Coronary artery (tissue), 2 donors: ENCODE measurements at regions not wholly inside any gene's neighbourhood (a gene's known extent, or its start where the extent isn't known, plus 50 kb on each side); places are given as distances from the start of the nearest gene placed in this dataset.

ENCODE experiments used
- DNase-seq: peaks from one replicate; pipeline ENCODE4 v3.0.0-alpha.2; 2017; ENCODE audit warnings: low spot score
- H3K27ac ChIP-seq, 2 donors: fragments of 200-600 bp; sonication (generic); one replicate each; pipeline ENCODE4 v1.5.1; 2016 to 2019
- H3K4me3 ChIP-seq: fragments of 200-600 bp; sonication (generic); 2 replicates; pipeline ENCODE4 v1.5.1; 2016; ENCODE audit warnings: mild to moderate bottlenecking, moderate library complexity
- TF ChIP-seq, protein P1 (sequence below): fragments of 200-600 bp; sonication (generic); IDR thresholded peaks from one replicate; pipeline ENCODE4 v1.5.1; 2019; ENCODE audit warnings: antibody characterized with exemption

DNA sequence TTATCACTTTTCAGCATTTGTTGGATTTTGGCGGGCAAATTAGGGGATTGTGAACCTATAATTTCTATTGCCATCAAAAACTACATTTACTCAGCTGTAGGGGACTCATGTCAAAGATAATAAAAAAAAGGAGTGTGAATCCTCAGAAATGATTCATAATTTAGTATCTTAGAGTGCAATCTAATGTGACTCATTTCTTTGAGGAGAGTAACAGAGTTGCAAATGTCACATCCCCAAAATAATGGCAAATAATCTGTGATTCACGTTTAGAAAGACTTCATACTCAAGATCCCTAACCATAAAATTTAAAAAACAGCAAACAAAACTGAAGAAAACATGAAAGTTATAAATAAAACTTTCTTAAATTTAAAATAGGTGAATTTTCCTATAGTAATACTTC, 373.0 kb downstream of the CDH2 start:
- H3K4me3 ChIP-seq: no peak overlapping the region
- no peak for DNase-seq
- no peak overlapping the region for H3K27ac ChIP-seq
- TF ChIP-seq, protein P1, sequence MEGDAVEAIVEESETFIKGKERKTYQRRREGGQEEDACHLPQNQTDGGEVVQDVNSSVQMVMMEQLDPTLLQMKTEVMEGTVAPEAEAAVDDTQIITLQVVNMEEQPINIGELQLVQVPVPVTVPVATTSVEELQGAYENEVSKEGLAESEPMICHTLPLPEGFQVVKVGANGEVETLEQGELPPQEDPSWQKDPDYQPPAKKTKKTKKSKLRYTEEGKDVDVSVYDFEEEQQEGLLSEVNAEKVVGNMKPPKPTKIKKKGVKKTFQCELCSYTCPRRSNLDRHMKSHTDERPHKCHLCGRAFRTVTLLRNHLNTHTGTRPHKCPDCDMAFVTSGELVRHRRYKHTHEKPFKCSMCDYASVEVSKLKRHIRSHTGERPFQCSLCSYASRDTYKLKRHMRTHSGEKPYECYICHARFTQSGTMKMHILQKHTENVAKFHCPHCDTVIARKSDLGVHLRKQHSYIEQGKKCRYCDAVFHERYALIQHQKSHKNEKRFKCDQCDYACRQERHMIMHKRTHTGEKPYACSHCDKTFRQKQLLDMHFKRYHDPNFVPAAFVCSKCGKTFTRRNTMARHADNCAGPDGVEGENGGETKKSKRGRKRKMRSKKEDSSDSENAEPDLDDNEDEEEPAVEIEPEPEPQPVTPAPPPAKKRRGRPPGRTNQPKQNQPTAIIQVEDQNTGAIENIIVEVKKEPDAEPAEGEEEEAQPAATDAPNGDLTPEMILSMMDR: no peak

DNA sequence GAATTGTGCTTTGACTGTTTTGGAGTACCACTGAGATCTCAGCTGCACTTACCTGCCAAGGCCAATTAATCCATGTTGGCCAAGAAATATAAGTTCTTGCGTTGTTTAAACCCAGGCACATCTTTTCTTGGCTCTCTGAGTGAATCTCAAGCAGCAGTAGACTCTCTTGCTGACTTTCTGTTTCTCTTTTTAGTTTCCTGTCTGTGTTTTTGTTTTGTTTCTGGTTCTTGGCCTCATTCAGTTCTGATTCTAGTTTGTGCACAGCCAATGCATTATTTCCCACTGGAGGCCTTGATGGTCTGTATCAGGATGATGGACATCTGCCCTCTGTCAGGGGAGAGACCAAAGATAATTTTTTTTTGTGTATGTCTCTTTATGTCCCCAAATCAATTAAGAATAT, 379.4 kb downstream of the CDH2 start:
- TF ChIP-seq, protein P1: no peak
- Histone ChIP-seq H3K4me3 (no peak overlapping the region), H3K27ac (no peak overlapping the region)
- no peak for DNase-seq

DNA sequence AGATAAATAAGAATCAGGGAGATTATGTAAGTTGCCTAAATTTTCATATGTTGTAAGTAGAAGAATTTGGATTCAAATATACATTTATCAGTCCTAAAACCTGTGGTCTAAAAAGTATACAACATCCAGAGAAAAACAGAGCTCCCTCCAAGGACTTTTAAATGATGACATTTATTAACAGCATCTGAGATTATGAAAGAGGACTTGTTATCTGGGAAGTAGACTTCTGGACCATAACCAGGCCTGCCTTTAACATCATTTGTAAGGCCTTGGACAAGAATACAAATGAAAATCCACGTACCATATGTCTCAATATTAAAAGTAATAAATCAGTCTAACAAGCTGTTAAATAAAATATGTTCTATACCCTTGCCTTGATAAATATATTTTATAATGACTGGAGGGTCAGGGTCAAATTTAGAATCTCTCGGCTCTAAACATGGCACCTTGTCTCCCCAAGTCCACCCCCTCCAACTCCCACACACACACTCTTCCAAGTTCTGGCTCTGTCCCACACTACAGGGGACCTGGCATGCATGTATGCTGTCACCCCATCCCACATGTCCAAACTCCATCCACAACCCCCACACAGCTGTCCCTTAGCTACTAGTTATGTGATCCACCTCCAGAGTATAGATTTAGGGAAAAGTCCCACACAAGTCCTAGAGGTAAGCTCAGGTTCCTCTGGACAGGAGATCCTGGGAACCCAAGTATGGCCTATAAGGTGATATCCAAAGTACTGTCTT, 382.6 kb downstream of the CDH2 start:
- no peak overlapping the region for H3K4me3 ChIP-seq
- TF ChIP-seq, protein P1: no peak
- DNase-seq: no peak
- no peak overlapping the region for H3K27ac ChIP-seq

DNA sequence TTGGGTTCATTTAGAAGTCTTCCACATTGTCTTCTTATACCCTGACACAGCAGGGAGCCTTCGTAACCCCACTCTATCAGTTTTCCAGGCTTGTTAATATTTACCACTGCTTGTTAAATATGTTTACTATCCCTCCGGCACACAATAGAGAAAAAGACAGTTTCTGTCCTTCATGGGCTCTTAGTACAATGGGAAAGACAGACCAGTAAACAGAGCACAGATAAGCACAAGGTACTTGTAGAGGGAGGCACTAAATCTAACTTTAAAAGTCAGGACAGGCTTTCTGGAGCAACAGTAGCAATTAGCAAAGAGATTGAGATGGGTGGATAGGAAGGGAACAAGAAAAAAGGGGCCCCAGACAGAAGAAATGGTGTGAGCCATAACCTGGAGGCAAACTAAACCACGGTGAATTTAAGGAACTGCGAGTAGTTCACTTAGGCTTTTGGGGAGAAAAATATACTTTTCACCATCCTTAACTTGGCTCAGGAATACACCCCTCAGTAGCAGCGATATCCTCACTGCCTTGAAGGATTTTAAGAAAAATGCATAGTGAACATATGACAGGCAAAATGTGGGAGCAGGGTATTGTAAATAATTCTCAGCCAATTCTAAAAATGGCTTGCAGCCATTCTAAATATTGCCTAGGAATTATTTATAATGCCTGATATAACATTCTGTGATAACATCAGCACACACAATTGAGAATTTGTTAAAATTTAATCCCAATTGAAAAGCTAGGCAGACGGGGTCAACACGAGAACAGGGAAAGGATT, 383.7 kb downstream of the CDH2 start:
- DNase-seq: no peak
- TF ChIP-seq, protein P1: no peak
- H3K4me3 ChIP-seq: no peak overlapping the region
- no peak overlapping the region for H3K27ac ChIP-seq

DNA sequence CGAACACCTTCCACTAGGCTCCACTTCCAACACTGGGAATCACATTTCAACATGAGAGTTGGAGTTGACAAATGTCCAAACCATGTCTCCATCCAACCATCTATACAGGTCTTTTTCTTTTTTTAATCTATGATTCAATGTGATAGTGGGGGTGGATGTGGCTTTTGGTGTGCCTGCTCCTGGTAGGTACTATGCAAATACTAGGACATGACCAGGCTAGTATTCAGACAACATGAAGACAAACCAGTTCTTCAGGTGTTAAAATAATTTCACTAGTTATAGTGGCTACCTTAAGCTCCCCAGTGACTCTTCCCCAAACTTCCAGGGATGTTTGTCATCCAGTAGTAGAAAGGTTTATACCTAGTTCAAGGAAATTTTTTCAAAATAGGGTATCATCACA, 387.5 kb downstream of the CDH2 start:
- TF ChIP-seq, protein P1: no peak
- Histone ChIP-seq H3K27ac (no peak overlapping the region), H3K4me3 (no peak overlapping the region)
- DNase-seq: no peak

DNA sequence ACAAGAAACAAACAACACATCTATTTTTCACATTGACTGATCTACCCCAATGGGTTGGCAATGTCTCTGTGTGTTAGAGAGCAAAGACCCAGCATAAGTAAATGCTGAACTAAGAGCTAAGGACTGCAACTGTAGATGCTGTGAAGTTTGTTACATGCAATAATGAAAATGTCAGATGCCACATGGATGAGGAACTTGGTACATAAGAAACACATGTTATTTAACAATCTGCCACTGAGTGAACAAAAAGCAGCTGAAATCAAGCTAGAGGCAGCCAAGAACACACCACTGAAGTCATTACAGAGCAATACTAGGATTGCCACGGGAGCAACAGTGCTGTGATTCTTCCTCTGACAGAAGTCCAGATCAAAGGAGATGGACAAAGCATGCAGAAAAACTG, 389.4 kb downstream of the CDH2 start:
- no peak overlapping the region for H3K27ac ChIP-seq
- no peak overlapping the region for H3K4me3 ChIP-seq
- no peak for DNase-seq
- TF ChIP-seq, protein P1: no peak
